Stomach (tissue), 4 donors: ENCODE measurements at regions not wholly inside any gene's neighbourhood (a gene's known extent, or its start where the extent isn't known, plus 50 kb on each side); places are given as distances from the start of the nearest gene placed in this dataset.

Experiments used
- EP300 ChIP-seq: sonication (generic); formaldehyde crosslinking; IDR thresholded peaks from one replicate; pipeline ENCODE4 v1.6.1; 2017; ENCODE audit warnings: antibody characterized with exemption
- POLR2A ChIP-seq, 4 donors: fragments of 450-650 bp; IDR thresholded peaks; one replicate each; pipeline ENCODE4 v1.6.1; 2016; ENCODE audit warnings: antibody characterized with exemption in 4 of 4, control low read depth in 2 of 4, mild to moderate bottlenecking in 1 of 4, moderate library complexity in 1 of 4
- TF ChIP-seq, protein P1 (sequence below), 7 experiments: fragments of 450-650 bp in 4 of 7; fragments of 200-600 bp in 3 of 7; sonication (generic) in 3 of 7; IDR thresholded peaks; one replicate each; pipeline ENCODE4 v1.5.1; 2016 to 2019; ENCODE audit warnings: antibody characterized with exemption in 7 of 7, control low read depth in 2 of 7, mild to moderate bottlenecking in 1 of 7

DNA sequence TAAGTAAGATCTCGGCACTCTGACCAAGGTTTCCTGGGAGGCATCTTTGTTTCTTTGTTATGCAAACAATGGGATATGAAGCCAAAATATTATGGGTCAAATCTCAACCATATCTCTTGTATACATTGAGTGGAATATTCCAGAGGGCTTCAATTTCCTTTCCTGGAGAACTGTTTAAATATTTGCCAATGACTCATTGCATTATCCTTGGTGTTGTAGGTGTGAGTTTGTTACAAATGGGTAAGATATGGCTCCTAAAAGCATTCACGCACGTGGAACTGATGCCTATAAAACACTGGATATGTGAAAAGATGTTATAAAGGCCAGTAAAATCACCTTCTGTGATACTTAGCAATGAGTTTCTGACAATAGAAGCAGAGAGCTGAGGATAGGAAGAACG lies 150.5 kb upstream of the WDR1 start:
- TF ChIP-seq POLR2A (IDR thresholded peaks at IDR 0.05) (no peak), EP300 (no peak)
- TF ChIP-seq, protein P1, sequence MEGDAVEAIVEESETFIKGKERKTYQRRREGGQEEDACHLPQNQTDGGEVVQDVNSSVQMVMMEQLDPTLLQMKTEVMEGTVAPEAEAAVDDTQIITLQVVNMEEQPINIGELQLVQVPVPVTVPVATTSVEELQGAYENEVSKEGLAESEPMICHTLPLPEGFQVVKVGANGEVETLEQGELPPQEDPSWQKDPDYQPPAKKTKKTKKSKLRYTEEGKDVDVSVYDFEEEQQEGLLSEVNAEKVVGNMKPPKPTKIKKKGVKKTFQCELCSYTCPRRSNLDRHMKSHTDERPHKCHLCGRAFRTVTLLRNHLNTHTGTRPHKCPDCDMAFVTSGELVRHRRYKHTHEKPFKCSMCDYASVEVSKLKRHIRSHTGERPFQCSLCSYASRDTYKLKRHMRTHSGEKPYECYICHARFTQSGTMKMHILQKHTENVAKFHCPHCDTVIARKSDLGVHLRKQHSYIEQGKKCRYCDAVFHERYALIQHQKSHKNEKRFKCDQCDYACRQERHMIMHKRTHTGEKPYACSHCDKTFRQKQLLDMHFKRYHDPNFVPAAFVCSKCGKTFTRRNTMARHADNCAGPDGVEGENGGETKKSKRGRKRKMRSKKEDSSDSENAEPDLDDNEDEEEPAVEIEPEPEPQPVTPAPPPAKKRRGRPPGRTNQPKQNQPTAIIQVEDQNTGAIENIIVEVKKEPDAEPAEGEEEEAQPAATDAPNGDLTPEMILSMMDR (IDR thresholded peaks at IDR 0.05) = no peak
